A549 (cell line): ENCODE measurements at regions not wholly inside any gene's neighbourhood (a gene's known extent, or its start where the extent isn't known, plus 50 kb on each side); places are given as distances from the start of the nearest gene placed in this dataset.

Source experiments
- CTCF ChIP-seq: fragments of >200 bp; sonication (Bioruptor Twin); formaldehyde crosslinking; IDR thresholded peaks from 3 replicates; pipeline ENCODE4 v1.5.1; 2016
- FOSL2 ChIP-seq, 2 experiments: fragments of 450-650 bp in 1 of 2; fragments of >200 bp in 1 of 2; sonication (Bioruptor Twin) in 1 of 2; formaldehyde crosslinking; IDR thresholded peaks; 2 replicates each; pipeline versions ENCODE4 v1.5.0 to v1.6.1; 2016 to 2020; ENCODE audit warnings: mild to moderate bottlenecking in 1 of 2, moderate library complexity in 1 of 2
- FOXS1 ChIP-seq: fragments of 250-450 bp; sonication (Bioruptor Pico); IDR thresholded peaks from 2 replicates; pipeline ENCODE4 v1.5.0; 2020; ENCODE audit warnings: mild to moderate bottlenecking, moderate library complexity
- MAX ChIP-seq: IDR thresholded peaks from 2 replicates; pipeline ENCODE4 v1.6.1; 2012
- MAZ ChIP-seq: fragments of 150-350 bp; IDR thresholded peaks from 2 replicates; pipeline ENCODE4 v1.6.1; 2014; ENCODE audit warnings: antibody characterized with exemption, low read depth, low read length, borderline replicate concordance
- NFE2L2 ChIP-seq: fragments of 150-350 bp; conservative IDR thresholded peaks from 2 replicates; pipeline ENCODE4 v1.6.1; 2014; ENCODE audit warnings: low read length
- NPAS2 ChIP-seq: fragments of 250-450 bp; sonication (Bioruptor Pico); IDR thresholded peaks from 2 replicates; pipeline ENCODE4 v1.8.0; 2022; ENCODE audit warnings: mild to moderate bottlenecking, moderate library complexity, borderline replicate concordance
- PHF8 ChIP-seq: fragments of 200-600 bp; sonication (generic); IDR thresholded peaks from 2 replicates; pipeline ENCODE4 v1.6.1; 2016; ENCODE audit warnings: low read depth, mild to moderate bottlenecking, antibody characterized with exemption, moderate library complexity, borderline replicate concordance
- POLR2A ChIP-seq: IDR thresholded peaks from 2 replicates; pipeline ENCODE4 v1.6.1; 2012; ENCODE audit warnings: mild to moderate bottlenecking, low read length
- POLR2AphosphoS2 ChIP-seq: conservative IDR thresholded peaks from 2 replicates; pipeline ENCODE4 v1.6.1; 2012; ENCODE audit warnings: low read length, improper control_type of control experiment, inconsistent platforms
- RFX5 ChIP-seq: fragments of 450-650 bp; IDR thresholded peaks from 2 replicates; pipeline ENCODE4 v1.7.1; 2014; ENCODE audit warnings: antibody characterized with exemption, mild to moderate bottlenecking, moderate library complexity
- ZNF302 ChIP-seq: fragments of 250-450 bp; sonication (Bioruptor Pico); IDR thresholded peaks from 2 replicates; pipeline ENCODE4 v1.9.0; 2021; ENCODE audit warnings: inconsistent platforms, mild to moderate bottlenecking, moderate library complexity

- TF ChIP-seq FOSL2 (IDR thresholded peaks at IDR 0.05) (no peak), FOSL2 (CRISPR knock-in tag; IDR thresholded peaks at IDR 0.05) (no peak), NPAS2 (CRISPR knock-in tag) (no peak), MAZ (no peak), PHF8 (no peak), RFX5 (no peak), ZNF302 (CRISPR knock-in tag) (no peak), POLR2AphosphoS2 (no peak), NFE2L2 (no peak), CTCF (no peak), MAX (no peak), POLR2A (no peak), FOXS1 (CRISPR knock-in tag) (no peak)
Measured at GRCh38 chr1:112230232-112230631, 165.8 kb upstream of the CTTNBP2NL start.
